Body of pancreas (tissue), 4 donors: ENCODE measurements at regions not wholly inside any gene's neighbourhood (a gene's known extent, or its start where the extent isn't known, plus 50 kb on each side); places are given as distances from the start of the nearest gene placed in this dataset.

Experiments
- POLR2A ChIP-seq, 3 donors: fragments of 450-650 bp; IDR thresholded peaks; one replicate each; pipeline ENCODE4 v1.6.1; 2016; ENCODE audit warnings: antibody characterized with exemption in 3 of 3, mild to moderate bottlenecking in 2 of 3
- TF ChIP-seq, protein P1 (sequence below), 7 experiments: fragments of 450-650 bp in 4 of 7; fragments of 200-600 bp in 3 of 7; sonication (generic) in 3 of 7; IDR thresholded peaks; one replicate each; pipeline ENCODE4 v1.5.1; 2016 to 2019; ENCODE audit warnings: antibody characterized with exemption in 7 of 7

DNA sequence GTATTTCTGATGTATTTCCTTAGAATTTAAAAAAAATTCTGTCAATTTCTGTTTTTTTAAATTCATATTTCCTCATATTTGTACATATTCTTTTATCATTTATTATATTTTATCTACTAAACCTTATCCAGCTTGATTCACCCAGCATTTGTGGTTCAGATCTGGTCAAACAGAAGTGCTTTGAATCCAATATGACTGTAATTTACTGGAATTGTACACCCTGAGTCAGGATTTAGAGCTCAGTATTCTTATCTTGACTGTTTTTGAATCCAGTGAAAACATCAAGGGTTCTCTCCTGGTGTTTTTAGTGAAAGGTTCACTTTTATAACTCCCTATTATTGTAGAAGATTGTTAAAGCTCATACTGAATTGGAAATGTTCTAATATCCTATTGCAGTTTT is 1077.0 kb upstream of the NCAM2 start:
- TF ChIP-seq, protein P1, sequence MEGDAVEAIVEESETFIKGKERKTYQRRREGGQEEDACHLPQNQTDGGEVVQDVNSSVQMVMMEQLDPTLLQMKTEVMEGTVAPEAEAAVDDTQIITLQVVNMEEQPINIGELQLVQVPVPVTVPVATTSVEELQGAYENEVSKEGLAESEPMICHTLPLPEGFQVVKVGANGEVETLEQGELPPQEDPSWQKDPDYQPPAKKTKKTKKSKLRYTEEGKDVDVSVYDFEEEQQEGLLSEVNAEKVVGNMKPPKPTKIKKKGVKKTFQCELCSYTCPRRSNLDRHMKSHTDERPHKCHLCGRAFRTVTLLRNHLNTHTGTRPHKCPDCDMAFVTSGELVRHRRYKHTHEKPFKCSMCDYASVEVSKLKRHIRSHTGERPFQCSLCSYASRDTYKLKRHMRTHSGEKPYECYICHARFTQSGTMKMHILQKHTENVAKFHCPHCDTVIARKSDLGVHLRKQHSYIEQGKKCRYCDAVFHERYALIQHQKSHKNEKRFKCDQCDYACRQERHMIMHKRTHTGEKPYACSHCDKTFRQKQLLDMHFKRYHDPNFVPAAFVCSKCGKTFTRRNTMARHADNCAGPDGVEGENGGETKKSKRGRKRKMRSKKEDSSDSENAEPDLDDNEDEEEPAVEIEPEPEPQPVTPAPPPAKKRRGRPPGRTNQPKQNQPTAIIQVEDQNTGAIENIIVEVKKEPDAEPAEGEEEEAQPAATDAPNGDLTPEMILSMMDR (IDR thresholded peaks at IDR 0.05), result no peak
- TF ChIP-seq POLR2A (IDR thresholded peaks at IDR 0.05), result no peak
